Stimulated activated naive CD8-positive, alpha-beta T cell treated with anti-CD3 and anti-CD28 coated beads, Interleukin-15, amount 100 ng/mL, for 72 hours (primary cell): ENCODE measurements at regions not wholly inside any gene's neighbourhood (a gene's known extent, or its start where the extent isn't known, plus 50 kb on each side); places are given as distances from the start of the nearest gene placed in this dataset.
"Not testable (repeated sequence)": the region's sequence is repeated elsewhere in the genome, so short reads cannot be mapped to it uniquely, and the experiment has no call there.

ENCODE experiments used
- ATAC-seq: fragments of 150-1000 bp; cut with Tn5 transposase; 2 replicates; pipeline ENCODE4 v1.10.0; 2021; ENCODE audit warnings: mild to moderate bottlenecking, moderate library complexity
- DNase-seq, 2 donors: peaks; one replicate each; pipeline ENCODE4 v3.0.0; 2021 to 2022
- H3K27ac Mint-ChIP-seq, 2 donors: one replicate each; pipeline ENCODE4 v1.8.0; 2022; ENCODE audit warnings: mild to moderate bottlenecking in 2 of 2, mixed read lengths in 2 of 2, moderate library complexity in 2 of 2
- H3K27me3 Mint-ChIP-seq: one replicate; pipeline ENCODE4 v1.8.0; 2022; ENCODE audit warnings: mixed read lengths
- H3K4me1 Mint-ChIP-seq: one replicate; pipeline ENCODE4 v1.8.0; 2022; ENCODE audit warnings: mild to moderate bottlenecking, mixed read lengths
- H3K4me3 Mint-ChIP-seq, 2 donors: one replicate each; pipeline ENCODE4 v1.8.0; 2022; ENCODE audit warnings: mild to moderate bottlenecking in 2 of 2, mixed read lengths in 2 of 2, moderate library complexity in 1 of 2
- H3K9me3 Mint-ChIP-seq, 2 donors: one replicate each; pipeline ENCODE4 v1.8.0; 2022; ENCODE audit warnings: mixed read lengths in 2 of 2

DNA sequence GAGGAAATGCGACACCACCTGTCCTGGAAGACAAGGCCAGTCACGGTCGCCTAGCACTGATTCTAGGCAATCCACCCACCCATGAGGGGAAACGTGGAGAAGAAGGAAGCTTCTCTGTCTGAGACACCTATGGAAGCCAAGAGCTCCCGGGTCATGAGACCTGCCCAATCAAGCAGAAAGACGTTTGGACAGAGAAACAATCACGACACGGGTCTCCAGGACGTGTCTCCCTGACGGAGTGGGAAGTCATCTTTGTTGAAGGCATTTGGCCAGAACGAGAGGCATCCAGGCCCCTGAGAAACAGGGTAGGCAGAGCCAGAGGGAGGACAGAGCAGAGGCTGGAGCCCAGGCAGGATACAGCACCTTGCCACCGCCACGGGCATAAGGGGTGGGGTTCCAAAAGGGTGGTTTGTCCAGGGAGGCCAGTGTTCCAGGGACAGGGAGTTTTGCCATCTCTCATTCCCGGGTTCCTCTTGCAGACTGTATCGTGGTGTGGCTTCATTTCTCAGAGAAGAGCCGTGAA lies 482.9 kb downstream of the SPATA31A7 start:
- H3K27ac Mint-ChIP-seq, H3K4me3 Mint-ChIP-seq, DNase-seq, ATAC-seq, H3K27me3 Mint-ChIP-seq, H3K4me1 Mint-ChIP-seq: not testable (repeated sequence)
- peaks cover 12 to 66% of the 10 kb centered on the region in 2 donors for H3K9me3 Mint-ChIP-seq

DNA sequence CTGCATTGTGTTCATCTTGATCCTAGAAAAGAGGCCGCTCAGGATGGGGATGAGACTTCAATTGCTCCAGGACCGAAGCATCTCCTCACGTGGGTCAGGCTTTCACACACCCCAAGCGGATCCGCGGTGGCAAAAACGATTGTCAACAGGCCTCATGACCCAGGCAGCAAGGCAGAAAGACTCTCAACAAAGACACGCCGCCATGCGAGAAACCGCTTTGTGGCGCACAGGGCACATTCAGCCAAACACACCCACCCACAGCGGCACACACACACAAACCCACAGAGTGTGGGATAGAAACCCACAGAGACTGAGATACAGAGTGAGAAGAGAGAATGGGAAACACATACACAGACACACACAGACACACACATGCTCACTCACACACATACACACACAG lies 483.4 kb downstream of the SPATA31A7 start:
- H3K9me3 Mint-ChIP-seq, result peaks cover 12 to 63% of the 10 kb centered on the region in 2 donors
- no peaks in the 10 kb centered on the region for H3K27me3 Mint-ChIP-seq
- H3K4me1 Mint-ChIP-seq, result peaks cover 6% of the 10 kb centered on the region
- DNase-seq (no peak), ATAC-seq (no peak)
- H3K4me3 Mint-ChIP-seq, result no peak overlapping the region
- H3K27ac Mint-ChIP-seq, result no peak overlapping the region

DNA sequence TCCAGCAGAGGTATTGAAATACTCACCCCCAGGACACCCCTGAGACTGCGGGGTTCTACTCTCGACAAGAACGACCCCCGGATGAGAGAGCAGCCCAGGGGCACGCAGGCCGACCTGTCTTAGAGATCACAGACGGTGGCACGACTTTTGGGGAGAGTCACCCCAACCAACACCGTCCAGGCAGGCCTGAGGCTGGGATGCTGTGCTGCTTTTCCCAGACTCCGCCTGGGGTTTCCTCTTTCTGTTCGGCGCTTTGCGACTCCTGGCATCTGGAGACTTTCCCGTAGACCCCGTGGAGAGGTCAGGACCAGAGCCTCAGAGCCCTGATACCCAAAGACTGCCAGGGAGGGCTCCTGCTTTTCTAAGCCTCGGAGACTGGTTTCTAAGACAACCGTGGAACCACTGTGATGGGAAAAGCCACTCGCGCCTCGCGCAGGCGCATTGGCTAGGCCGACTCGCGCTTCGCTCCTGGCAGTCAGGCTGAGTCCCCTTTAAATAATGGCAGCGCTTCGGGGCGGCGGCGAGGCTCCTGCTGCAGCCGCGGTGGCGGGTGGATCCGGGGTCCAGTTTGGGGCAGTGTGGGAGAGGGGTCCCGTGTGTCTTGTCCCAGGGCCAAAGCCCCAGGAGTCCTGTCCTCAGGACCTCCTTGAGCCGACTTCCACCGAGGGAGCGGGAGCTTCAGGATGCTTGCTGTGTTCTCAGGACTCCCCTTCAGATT lies 484.0 kb downstream of the SPATA31A7 start:
- Mint-ChIP-seq H3K9me3 (peaks cover 12 to 57% of the 10 kb centered on the region in 2 donors), H3K27me3 (no peaks in the 10 kb centered on the region), H3K4me3 (no peak overlapping the region), H3K27ac (no peak overlapping the region), H3K4me1 (peaks cover 6% of the 10 kb centered on the region)
- ATAC-seq (no peak), DNase-seq (no peak)

DNA sequence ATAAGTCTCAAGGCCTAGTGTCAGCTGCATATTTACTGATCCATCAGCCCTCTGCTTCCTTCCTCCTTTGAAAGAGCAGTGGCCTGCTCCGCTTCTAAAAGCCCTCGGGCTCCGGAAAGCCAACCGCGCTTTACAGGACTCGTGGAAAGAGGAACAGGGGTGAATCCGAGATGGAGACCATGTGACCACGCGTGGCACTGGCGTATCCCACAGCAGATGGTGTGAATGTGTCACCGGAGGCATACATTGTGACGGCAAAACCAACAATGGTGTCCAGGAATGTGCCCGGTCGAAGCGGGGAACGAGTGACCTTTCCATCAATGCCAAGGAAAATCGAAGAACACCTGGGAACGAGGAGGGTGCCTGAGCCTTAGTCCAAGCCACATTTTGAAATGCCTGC lies 484.6 kb downstream of the SPATA31A7 start:
- Mint-ChIP-seq H3K27ac (no peak overlapping the region), H3K4me3 (no peak overlapping the region), H3K4me1 (peaks cover 6% of the 10 kb centered on the region), H3K27me3 (no peaks in the 10 kb centered on the region), H3K9me3 (peaks cover 10 to 52% of the 10 kb centered on the region in 2 donors)
- DNase-seq (no peak), ATAC-seq (no peak)

DNA sequence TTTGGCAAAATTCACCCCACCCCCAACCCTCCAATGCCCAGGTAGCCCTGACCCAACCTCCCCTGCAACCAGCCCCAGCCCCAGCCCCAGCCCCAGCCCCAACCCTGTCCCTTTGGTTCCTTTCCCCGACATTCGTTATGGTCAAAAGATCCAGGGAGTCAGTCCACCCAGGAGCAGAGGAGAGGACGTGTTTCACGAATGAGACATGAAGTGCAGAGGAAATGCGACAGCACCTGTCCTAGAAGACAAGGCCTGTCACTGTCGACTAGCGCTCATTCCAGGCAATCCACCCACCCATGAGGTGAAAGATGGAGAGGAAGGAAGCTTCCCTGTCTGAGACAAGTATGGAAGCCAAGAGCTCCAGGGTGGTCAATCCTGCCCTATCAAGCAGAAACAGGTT lies 485.0 kb downstream of the SPATA31A7 start:
- H3K4me3 Mint-ChIP-seq, result no peak overlapping the region
- ATAC-seq (no peak), DNase-seq (no peak)
- peaks cover 7 to 52% of the 10 kb centered on the region in 2 donors for H3K9me3 Mint-ChIP-seq
- H3K27me3 Mint-ChIP-seq, result no peaks in the 10 kb centered on the region
- no peak overlapping the region for H3K27ac Mint-ChIP-seq
- H3K4me1 Mint-ChIP-seq, result peaks cover 6% of the 10 kb centered on the region
